ENCODE measurements at regions not wholly inside any gene's neighbourhood (a gene's known extent, or its start where the extent isn't known, plus 50 kb on each side); places are given as distances from the start of the nearest gene placed in this dataset.

DNA sequence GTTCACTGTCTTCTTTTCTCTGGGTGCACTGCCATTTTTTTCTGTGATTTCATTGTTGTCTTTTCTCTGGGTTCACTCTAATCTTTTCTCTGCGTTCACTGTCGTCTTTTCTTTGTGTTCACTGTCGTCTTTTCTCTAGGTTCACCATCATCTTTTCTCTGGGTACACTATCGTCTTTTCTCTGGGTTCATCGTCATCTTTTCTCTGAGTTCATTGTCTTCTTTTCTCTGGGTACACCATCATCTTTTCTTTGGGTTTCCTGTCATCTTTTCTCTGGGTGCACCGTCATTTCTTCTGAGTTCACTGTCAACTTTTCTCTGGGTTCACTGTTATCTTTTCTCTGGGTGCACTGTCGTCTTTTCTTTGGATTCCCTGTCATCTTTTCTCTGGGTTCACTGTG lies 137.6 kb upstream of the MAP3K4 start:
- TF ChIP-seq, protein P1, sequence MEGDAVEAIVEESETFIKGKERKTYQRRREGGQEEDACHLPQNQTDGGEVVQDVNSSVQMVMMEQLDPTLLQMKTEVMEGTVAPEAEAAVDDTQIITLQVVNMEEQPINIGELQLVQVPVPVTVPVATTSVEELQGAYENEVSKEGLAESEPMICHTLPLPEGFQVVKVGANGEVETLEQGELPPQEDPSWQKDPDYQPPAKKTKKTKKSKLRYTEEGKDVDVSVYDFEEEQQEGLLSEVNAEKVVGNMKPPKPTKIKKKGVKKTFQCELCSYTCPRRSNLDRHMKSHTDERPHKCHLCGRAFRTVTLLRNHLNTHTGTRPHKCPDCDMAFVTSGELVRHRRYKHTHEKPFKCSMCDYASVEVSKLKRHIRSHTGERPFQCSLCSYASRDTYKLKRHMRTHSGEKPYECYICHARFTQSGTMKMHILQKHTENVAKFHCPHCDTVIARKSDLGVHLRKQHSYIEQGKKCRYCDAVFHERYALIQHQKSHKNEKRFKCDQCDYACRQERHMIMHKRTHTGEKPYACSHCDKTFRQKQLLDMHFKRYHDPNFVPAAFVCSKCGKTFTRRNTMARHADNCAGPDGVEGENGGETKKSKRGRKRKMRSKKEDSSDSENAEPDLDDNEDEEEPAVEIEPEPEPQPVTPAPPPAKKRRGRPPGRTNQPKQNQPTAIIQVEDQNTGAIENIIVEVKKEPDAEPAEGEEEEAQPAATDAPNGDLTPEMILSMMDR (IDR thresholded peaks at IDR 0.05): no peak
- TF ChIP-seq POLR2A (IDR thresholded peaks at IDR 0.05): no peak
